ENCODE measurements at regions not wholly inside any gene's neighbourhood (a gene's known extent, or its start where the extent isn't known, plus 50 kb on each side); places are given as distances from the start of the nearest gene placed in this dataset.

DNA sequence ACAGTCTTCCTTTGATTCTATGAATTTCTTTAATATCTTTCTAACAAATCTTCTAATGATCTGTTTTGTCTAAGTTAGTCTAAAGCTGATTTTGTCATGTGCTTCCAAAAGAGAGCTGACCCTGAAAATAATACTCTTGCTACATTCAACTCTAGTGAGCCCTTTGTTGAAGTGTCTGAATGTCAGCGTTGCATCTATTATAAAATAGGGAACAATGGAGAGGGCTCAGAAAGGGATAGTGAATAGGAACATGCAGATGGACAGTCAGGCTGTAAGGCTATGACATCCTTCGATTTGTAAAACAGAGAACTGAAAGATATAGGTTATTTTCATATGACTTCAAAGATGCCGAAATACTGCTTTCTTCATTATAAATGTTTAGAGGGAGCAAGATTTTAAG, 304.5 kb downstream of the GALC start:
- TF ChIP-seq CTCF (IDR thresholded peaks at IDR 0.05; ENCODE audit: unreplicated experiment), result no peak
- Mint-ChIP-seq H3K4me1 (ENCODE audit: low read depth, unreplicated experiment) (no peaks in the 10 kb centered on the region), H3K36me3 (ENCODE audit: insufficient read depth, unreplicated experiment) (no peaks in the 10 kb centered on the region), H3K4me3 (ENCODE audit: low read depth, unreplicated experiment) (no peak overlapping the region), H3K27me3 (ENCODE audit: unreplicated experiment) (no peaks in the 10 kb centered on the region), H3K27ac (ENCODE audit: unreplicated experiment) (no peak overlapping the region), H3K9me3 (ENCODE audit: low read depth, unreplicated experiment) (no peaks in the 10 kb centered on the region)
- CTCF ChIA-PET, result interaction anchor here (0.6 kb wide), 1 partner anchor 60 kb away, joined by 3 read pairs; no protein-coding TSS in a partner anchor
- intact Hi-C loops (cut with micrococcal nuclease; ENCODE audit: unreplicated experiment), result no loop called here
- DNase-seq, result no peak
- no TSS peak for BruUV-seq (replicated peaks)

DNA sequence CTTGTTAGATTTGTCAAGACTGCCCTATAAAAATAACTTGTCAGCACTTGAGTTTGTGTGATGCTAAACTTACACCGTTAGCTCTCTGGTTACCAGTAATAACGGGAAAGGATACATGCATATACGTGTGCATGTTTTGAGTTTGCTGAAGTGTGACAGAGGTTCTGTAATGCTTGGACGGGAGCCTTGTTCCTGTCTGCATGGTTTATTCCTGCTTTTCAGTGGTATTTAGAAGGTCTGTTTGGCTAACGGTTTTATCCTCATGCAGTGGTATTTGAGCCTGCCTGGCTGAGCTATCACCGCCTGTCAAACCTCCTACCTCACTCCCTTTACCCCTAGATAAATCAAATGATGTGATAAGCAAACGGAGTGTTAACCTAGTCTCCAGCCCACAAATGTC, 305.6 kb downstream of the GALC start:
- CTCF ChIA-PET, result no interaction called here
- no peak overlapping the region for H3K4me3 Mint-ChIP-seq (ENCODE audit: low read depth, unreplicated experiment)
- no peak overlapping the region for H3K27ac Mint-ChIP-seq (ENCODE audit: unreplicated experiment)
- peaks cover 3% of the 10 kb centered on the region for H3K9me3 Mint-ChIP-seq (ENCODE audit: low read depth, unreplicated experiment)
- BruUV-seq (replicated peaks), result no TSS peak
- H3K27me3 Mint-ChIP-seq (ENCODE audit: unreplicated experiment), result no peaks in the 10 kb centered on the region
- no peaks in the 10 kb centered on the region for H3K4me1 Mint-ChIP-seq (ENCODE audit: low read depth, unreplicated experiment)
- no peak for TF ChIP-seq CTCF (IDR thresholded peaks at IDR 0.05; ENCODE audit: unreplicated experiment)
- no peak for DNase-seq
- no peaks in the 10 kb centered on the region for H3K36me3 Mint-ChIP-seq (ENCODE audit: insufficient read depth, unreplicated experiment)
- intact Hi-C loops (cut with micrococcal nuclease; ENCODE audit: unreplicated experiment), result no loop called here

DNA sequence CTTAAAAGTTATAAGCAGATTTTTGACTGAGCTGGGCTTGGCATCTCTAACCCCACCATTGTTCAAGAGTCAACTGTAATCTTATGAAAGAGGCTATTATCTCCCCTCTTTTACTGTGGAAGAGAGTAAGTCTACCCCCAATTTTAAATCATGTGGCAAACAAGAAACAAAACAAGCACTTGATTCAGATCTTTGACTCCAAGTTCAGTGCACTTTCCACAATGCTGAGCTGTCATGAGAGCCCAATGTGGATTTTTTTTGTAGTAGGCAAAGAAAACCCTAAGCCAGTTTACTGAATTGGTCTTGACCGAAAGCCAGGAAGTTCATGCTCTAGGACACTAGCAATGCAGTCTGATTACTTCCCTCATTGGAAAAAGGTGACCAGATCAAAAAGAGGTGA, 306.2 kb downstream of the GALC start:
- peaks cover 3% of the 10 kb centered on the region for H3K9me3 Mint-ChIP-seq (ENCODE audit: low read depth, unreplicated experiment)
- TF ChIP-seq CTCF (IDR thresholded peaks at IDR 0.05; ENCODE audit: unreplicated experiment), result no peak
- no peaks in the 10 kb centered on the region for H3K36me3 Mint-ChIP-seq (ENCODE audit: insufficient read depth, unreplicated experiment)
- CTCF ChIA-PET, result no interaction called here
- H3K4me1 Mint-ChIP-seq (ENCODE audit: low read depth, unreplicated experiment), result no peaks in the 10 kb centered on the region
- no peaks in the 10 kb centered on the region for H3K27me3 Mint-ChIP-seq (ENCODE audit: unreplicated experiment)
- no peak overlapping the region for H3K4me3 Mint-ChIP-seq (ENCODE audit: low read depth, unreplicated experiment)
- no peak for DNase-seq
- BruUV-seq (replicated peaks), result no TSS peak
- intact Hi-C loops (cut with micrococcal nuclease; ENCODE audit: unreplicated experiment), result no loop called here
- H3K27ac Mint-ChIP-seq (ENCODE audit: unreplicated experiment), result no peak overlapping the region

GRCh38 chr14:87679866-87680265, 313.1 kb downstream of the GALC start:
- no TSS peak for BruUV-seq (replicated peaks)
- CTCF ChIA-PET, result no interaction called here
- TF ChIP-seq CTCF (IDR thresholded peaks at IDR 0.05; ENCODE audit: unreplicated experiment), result no peak
- DNase-seq, result no peak
- peaks cover 3% of the 10 kb centered on the region for H3K9me3 Mint-ChIP-seq (ENCODE audit: low read depth, unreplicated experiment)
- H3K4me3 Mint-ChIP-seq (ENCODE audit: low read depth, unreplicated experiment), result no peak overlapping the region
- H3K4me1 Mint-ChIP-seq (ENCODE audit: low read depth, unreplicated experiment), result no peaks in the 10 kb centered on the region
- intact Hi-C loops (cut with micrococcal nuclease; ENCODE audit: unreplicated experiment), result no loop called here
- H3K27me3 Mint-ChIP-seq (ENCODE audit: unreplicated experiment), result peaks cover 22% of the 10 kb centered on the region
- H3K36me3 Mint-ChIP-seq (ENCODE audit: insufficient read depth, unreplicated experiment), result no peaks in the 10 kb centered on the region
- no peak overlapping the region for H3K27ac Mint-ChIP-seq (ENCODE audit: unreplicated experiment)

DNA sequence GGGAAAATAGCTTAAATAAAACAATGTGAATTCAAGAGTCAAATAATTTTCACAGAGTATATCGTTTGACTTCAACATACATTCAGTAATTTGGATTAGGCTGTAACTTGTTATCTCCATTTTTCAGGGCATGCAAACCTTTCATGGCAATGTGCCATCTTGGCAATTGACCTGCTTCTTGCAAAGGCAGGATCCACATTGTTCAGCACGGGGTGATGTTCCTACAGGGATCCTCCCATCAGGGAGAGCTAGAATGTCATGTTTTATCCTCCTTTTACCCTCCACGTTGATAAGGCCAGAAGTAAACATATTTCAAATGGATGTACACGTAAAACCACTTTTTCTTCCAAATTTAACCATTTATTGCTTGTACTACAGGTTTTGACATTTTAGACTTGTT, 314.4 kb downstream of the GALC start:
- Mint-ChIP-seq H3K27ac (ENCODE audit: unreplicated experiment) (no peak overlapping the region), H3K4me1 (ENCODE audit: low read depth, unreplicated experiment) (no peaks in the 10 kb centered on the region), H3K27me3 (ENCODE audit: unreplicated experiment) (peaks cover 22% of the 10 kb centered on the region), H3K4me3 (ENCODE audit: low read depth, unreplicated experiment) (no peak overlapping the region), H3K36me3 (ENCODE audit: insufficient read depth, unreplicated experiment) (no peaks in the 10 kb centered on the region), H3K9me3 (ENCODE audit: low read depth, unreplicated experiment) (peaks cover 3% of the 10 kb centered on the region)
- no peak for DNase-seq
- TF ChIP-seq CTCF (IDR thresholded peaks at IDR 0.05; ENCODE audit: unreplicated experiment), result no peak
- intact Hi-C loops (cut with micrococcal nuclease; ENCODE audit: unreplicated experiment), result no loop called here
- BruUV-seq (replicated peaks), result no TSS peak
- CTCF ChIA-PET, result no interaction called here

All from Calu3 (cell line).